Esophagus muscularis mucosa (tissue), 4 donors: ENCODE measurements at regions not wholly inside any gene's neighbourhood (a gene's known extent, or its start where the extent isn't known, plus 50 kb on each side); places are given as distances from the start of the nearest gene placed in this dataset.

ENCODE experiments used
- DNase-seq: peaks from one replicate; pipeline ENCODE4 v3.0.0-alpha.2; 2017; ENCODE audit errors: extremely low spot score
- H3K27ac ChIP-seq, 4 donors: fragments of 200-600 bp; sonication (generic); replicated peaks in 1 of 4; 1 replicate in 3 of 4; 2 replicates in 1 of 4; pipeline ENCODE4 v1.5.1; 2016 to 2019; ENCODE audit warnings: mild to moderate bottlenecking in 1 of 4
- H3K27me3 ChIP-seq, 4 donors: fragments of 200-600 bp; sonication (generic); one replicate each; pipeline versions ENCODE4 v1.5.1 to v1.6.0; 2016 to 2019
- H3K36me3 ChIP-seq, 4 donors: fragments of 200-600 bp; sonication (generic); one replicate each; pipeline ENCODE4 v1.5.1; 2016 to 2019
- H3K4me1 ChIP-seq, 4 donors: fragments of 200-600 bp; sonication (generic); one replicate each; pipeline ENCODE4 v1.5.1; 2016 to 2019
- H3K4me3 ChIP-seq, 4 donors: fragments of 200-600 bp; sonication (generic); 1 replicate in 2 of 4; 2 replicates in 2 of 4; pipeline ENCODE4 v1.5.1; 2016 to 2019; ENCODE audit warnings: mild to moderate bottlenecking in 4 of 4, moderate library complexity in 1 of 4
- H3K9me3 ChIP-seq, 4 donors: fragments of 200-600 bp; sonication (generic); 1 replicate in 3 of 4; 2 replicates in 1 of 4; pipeline ENCODE4 v1.5.1; 2016 to 2019
- EP300 ChIP-seq: sonication (generic); formaldehyde crosslinking; IDR thresholded peaks from one replicate; pipeline ENCODE4 v1.6.1; 2017; ENCODE audit warnings: antibody characterized with exemption
- POLR2A ChIP-seq: fragments of 450-650 bp; IDR thresholded peaks from one replicate; pipeline ENCODE4 v1.6.1; 2017; ENCODE audit warnings: antibody characterized with exemption, moderate library complexity, mild to moderate bottlenecking, low read depth
- POLR2AphosphoS5 ChIP-seq, 2 donors: sonication (generic); formaldehyde crosslinking; IDR thresholded peaks; one replicate each; pipeline ENCODE4 v1.6.1; 2017; ENCODE audit warnings: antibody characterized with exemption in 2 of 2
- WGBS: methylation state at CpG from one replicate; pipeline ENCODE4 v1.1.5; 2018; 5-methylcytosine and 5-hydroxymethylcytosine counted together
- intact Hi-C: fragments of 100-400 bp; cut with DNase I; formaldehyde crosslinking; loops from one replicate; pipeline ENCODE4 v1.15.1; 2023
- TF ChIP-seq, protein P1 (sequence below), 3 experiments: fragments of 200-600 bp in 2 of 3; fragments of 450-650 bp in 1 of 3; sonication (generic) in 2 of 3; IDR thresholded peaks; one replicate each; pipeline ENCODE4 v1.5.1; 2017 to 2019; ENCODE audit warnings: antibody characterized with exemption in 3 of 3, mild to moderate bottlenecking in 2 of 3, moderate library complexity in 1 of 3

DNA sequence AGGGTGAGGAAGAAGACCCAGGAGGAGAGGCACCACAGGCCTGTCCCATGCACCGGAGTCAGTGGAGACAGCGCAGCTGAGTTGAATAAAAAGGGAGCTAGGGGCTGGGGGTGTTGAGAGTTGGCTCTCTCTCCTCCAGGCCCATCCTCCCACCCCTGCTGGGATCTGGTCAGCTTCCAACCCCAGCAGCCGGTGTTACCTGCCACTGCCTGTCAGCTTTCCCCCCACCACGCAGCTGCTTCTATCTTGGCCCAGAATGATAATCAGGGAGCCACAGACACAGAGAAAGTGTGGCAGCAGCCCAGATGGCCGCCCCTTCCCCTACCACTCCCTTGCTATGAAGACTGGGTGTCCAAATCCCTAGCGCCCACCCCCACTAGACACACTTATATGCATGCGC, 120.6 kb upstream of the RPL38 start:
- H3K27ac ChIP-seq = no peak overlapping the region
- no peak overlapping the region for H3K4me3 ChIP-seq
- H3K9me3 ChIP-seq = no peaks in the 10 kb centered on the region
- DNase-seq = no peak
- H3K27me3 ChIP-seq = peaks cover 0 to 61% (median 3%) of the 10 kb centered on the region in 4 donors
- 64% methylated on average over 7 of the region's 7 CpGs for WGBS
- TF ChIP-seq EP300 (no peak), POLR2AphosphoS5 (IDR thresholded peaks at IDR 0.05) (no peak)
- TF ChIP-seq, protein P1, sequence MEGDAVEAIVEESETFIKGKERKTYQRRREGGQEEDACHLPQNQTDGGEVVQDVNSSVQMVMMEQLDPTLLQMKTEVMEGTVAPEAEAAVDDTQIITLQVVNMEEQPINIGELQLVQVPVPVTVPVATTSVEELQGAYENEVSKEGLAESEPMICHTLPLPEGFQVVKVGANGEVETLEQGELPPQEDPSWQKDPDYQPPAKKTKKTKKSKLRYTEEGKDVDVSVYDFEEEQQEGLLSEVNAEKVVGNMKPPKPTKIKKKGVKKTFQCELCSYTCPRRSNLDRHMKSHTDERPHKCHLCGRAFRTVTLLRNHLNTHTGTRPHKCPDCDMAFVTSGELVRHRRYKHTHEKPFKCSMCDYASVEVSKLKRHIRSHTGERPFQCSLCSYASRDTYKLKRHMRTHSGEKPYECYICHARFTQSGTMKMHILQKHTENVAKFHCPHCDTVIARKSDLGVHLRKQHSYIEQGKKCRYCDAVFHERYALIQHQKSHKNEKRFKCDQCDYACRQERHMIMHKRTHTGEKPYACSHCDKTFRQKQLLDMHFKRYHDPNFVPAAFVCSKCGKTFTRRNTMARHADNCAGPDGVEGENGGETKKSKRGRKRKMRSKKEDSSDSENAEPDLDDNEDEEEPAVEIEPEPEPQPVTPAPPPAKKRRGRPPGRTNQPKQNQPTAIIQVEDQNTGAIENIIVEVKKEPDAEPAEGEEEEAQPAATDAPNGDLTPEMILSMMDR (IDR thresholded peaks at IDR 0.05) = no peak
- intact Hi-C loops = no loop called here
- no peaks in the 10 kb centered on the region for H3K36me3 ChIP-seq
- no peaks in the 10 kb centered on the region for H3K4me1 ChIP-seq

DNA sequence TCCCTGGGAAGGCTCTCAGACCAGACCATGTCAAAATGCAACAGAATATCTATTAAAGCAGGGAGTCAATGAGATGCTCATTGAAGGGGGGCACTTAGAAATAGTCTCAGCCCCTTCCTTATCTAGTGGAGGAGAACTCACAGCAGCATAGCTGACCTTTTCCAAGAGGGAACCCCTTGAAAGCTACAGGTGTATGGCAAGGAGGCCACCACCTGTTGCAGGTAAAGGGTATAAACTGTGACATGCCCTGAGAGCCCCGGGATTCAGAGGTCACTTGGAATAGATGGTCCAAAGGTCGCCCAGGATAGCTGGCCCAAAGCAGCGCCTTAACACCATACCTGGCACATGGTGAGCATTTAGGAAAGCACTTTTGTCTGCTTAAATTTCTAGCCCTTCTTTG, 120.2 kb upstream of the RPL38 start:
- H3K9me3 ChIP-seq = no peaks in the 10 kb centered on the region
- intact Hi-C loops = no loop called here
- no peak for DNase-seq
- H3K27ac ChIP-seq = no peak overlapping the region
- 73% methylated on average over 3 of the region's 3 CpGs for WGBS
- no peaks in the 10 kb centered on the region for H3K36me3 ChIP-seq
- no peaks in the 10 kb centered on the region for H3K4me1 ChIP-seq
- no peak overlapping the region for H3K4me3 ChIP-seq
- peaks cover 0 to 66% (median 3%) of the 10 kb centered on the region in 4 donors for H3K27me3 ChIP-seq
- TF ChIP-seq, protein P1 (IDR thresholded peaks at IDR 0.05) = no peak
- TF ChIP-seq POLR2A (no peak), POLR2AphosphoS5 (IDR thresholded peaks at IDR 0.05) (no peak), EP300 (no peak)

DNA sequence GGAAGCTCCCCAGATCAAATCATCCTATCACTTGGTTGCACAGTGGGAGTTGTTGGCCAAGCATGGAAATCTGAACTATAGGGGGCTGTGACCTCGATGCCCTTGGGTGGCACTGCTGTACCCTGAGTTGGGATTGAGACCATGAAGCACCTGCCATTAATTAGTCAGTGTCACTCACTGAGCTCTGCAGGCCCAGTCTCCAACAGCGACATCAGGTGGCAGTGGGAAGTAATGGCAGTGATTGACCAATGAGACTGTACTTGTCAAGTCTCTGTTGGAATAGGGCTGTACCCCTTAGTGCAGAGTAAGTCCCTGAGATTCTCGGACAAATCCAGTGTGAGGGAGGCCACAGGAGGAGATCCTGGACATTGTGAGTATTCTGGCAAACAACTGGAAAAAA, 118.0 kb upstream of the RPL38 start:
- H3K27ac ChIP-seq = no peak overlapping the region
- TF ChIP-seq POLR2A (no peak), POLR2AphosphoS5 (IDR thresholded peaks at IDR 0.05) (no peak), EP300 (no peak)
- TF ChIP-seq, protein P1 (IDR thresholded peaks at IDR 0.05) = no peak
- H3K27me3 ChIP-seq = peaks cover 0 to 69% (median 3%) of the 10 kb centered on the region in 4 donors
- H3K4me3 ChIP-seq = no peak overlapping the region
- DNase-seq = no peak
- H3K36me3 ChIP-seq = no peaks in the 10 kb centered on the region
- WGBS = 52% methylated on average over 3 of the region's 3 CpGs
- H3K4me1 ChIP-seq = no peaks in the 10 kb centered on the region
- intact Hi-C loops = no loop called here
- peaks cover 0 to 3% (median under 1%) of the 10 kb centered on the region in 4 donors for H3K9me3 ChIP-seq

DNA sequence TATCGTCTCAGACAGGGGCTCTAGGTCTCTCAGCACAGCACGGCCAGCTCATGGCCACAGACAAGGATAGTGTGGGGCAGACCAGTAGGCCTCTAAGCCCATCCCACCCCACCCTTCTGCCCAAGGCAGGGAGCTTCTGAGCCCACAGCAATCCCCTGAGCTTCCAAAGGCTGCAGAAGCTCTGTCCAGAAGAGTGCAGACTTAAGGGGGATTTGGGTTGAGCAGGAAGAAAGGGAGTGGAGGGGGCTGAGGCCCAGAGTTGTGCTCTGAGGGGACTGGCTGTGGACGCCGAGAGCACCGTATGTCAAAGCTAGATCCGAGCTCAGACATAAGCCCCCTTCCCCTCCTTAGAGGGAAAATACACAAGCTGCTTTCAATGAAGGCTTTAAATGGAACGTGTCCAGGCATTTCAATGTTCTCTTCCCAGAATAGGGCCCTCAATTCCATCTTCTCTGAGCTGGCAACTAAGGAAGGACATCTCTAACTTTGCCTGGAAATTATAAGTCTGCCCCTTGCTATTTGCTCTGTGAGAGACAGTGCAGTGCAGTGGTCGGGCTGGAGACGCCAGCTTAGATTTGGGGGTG, 116.4 kb upstream of the RPL38 start:
- peaks cover 0 to 19% (median 2%) of the 10 kb centered on the region in 4 donors for H3K9me3 ChIP-seq
- no peaks in the 10 kb centered on the region for H3K36me3 ChIP-seq
- intact Hi-C loops = no loop called here
- peaks cover 0 to 55% (median 3%) of the 10 kb centered on the region in 4 donors for H3K27me3 ChIP-seq
- no peak for TF ChIP-seq POLR2AphosphoS5 (IDR thresholded peaks at IDR 0.05)
- H3K27ac ChIP-seq = no peak overlapping the region
- H3K4me3 ChIP-seq = no peak overlapping the region
- no peak for DNase-seq
- H3K4me1 ChIP-seq = no peaks in the 10 kb centered on the region
- WGBS = 74% methylated on average over 7 of the region's 9 CpGs

DNA sequence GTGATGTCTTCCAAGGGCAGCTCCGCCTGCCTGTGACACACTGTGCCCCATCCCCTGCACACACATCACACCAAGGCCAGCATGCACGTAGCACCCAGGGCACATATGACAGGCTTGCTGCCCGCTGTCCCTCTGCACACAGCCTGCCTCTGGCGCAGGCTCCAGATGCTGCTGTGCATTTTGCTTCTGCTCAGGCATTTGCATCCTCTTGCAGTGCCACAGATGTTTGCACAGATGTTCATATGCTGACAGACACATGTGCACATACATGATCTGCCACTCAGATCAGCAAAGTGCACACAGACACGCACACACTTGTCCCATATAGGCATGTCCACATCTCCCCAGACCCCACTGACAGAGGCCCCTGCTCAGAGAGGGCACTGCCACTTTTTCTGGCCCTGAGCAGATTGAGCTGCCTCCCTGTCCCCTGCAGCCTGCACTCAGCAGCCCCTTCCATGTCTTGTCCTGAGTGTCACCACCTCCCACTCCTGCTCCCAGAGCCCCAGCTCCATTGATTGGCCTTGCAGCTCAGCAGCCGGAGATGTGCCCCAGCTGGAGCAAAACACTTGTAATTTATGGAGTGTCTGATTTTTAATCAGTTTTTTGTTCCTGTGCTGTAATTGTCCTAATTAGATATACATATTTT, 115.1 kb upstream of the RPL38 start:
- Histone ChIP-seq H3K4me3 (no peak overlapping the region), H3K27me3 (peaks cover 0 to 43% (median 3%) of the 10 kb centered on the region in 4 donors), H3K9me3 (peaks cover 0 to 29% (median 4%) of the 10 kb centered on the region in 4 donors), H3K36me3 (no peaks in the 10 kb centered on the region), H3K27ac (no peak overlapping the region), H3K4me1 (no peaks in the 10 kb centered on the region)
- no peak for DNase-seq
- intact Hi-C loops = no loop called here
- WGBS = 86% methylated on average over 5 of the region's 6 CpGs
- TF ChIP-seq EP300 (no peak), POLR2A (no peak), POLR2AphosphoS5 (IDR thresholded peaks at IDR 0.05) (no peak)
- TF ChIP-seq, protein P1 (IDR thresholded peaks at IDR 0.05) = no peak
